Loucy (cell line): ENCODE measurements at regions not wholly inside any gene's neighbourhood (a gene's known extent, or its start where the extent isn't known, plus 50 kb on each side); places are given as distances from the start of the nearest gene placed in this dataset.

Experiments
- EZH2phosphoT487 ChIP-seq: fragments of 200-600 bp; IDR thresholded peaks from 2 replicates; pipeline ENCODE4 v1.6.1; 2018; ENCODE audit warnings: antibody characterized with exemption, mild to moderate bottlenecking, moderate library complexity, borderline replicate concordance
- TF ChIP-seq, protein P1 (sequence below): fragments of 200-600 bp; sonication (generic); conservative IDR thresholded peaks from 2 replicates; pipeline ENCODE4 v1.5.1; 2014; ENCODE audit warnings: mild to moderate bottlenecking, antibody characterized with exemption, low read length

DNA sequence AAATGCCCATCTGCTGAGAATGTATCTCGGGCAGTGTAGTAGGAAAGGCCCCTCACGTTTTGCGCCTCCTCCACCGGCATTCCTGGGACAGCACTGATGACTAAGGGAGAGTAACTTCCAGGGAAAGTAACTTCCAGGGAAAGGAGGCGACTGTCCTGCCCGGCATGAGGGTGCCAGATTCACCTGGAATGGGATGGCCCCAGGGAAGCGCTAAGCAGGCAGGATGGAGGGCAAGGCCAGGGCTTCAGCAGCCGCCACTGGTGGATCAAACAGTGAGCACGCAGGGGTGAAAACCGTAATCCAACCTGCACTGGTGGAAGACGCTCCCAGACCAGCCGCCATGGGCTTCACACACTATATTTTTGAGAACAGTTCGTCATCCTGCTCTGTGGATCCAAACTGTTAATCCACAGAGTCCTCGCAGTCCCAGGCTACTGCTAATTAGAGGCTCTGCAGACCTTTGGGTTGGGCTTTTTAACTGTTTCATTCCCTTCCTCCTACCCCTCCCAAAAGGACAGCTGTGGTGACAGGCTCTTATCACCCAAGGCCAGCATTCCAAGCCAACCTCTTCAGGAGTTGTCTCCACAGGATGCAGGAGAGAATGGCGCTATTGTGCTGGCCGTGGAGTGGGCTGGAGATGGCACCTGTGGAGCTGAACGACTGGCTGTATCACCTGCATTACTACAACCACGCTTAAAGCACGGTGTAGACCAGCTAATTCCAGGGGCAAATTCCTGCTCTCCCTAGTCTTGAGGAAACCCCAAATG lies 178.9 kb downstream of the DLL1 start:
- TF ChIP-seq, protein P1, sequence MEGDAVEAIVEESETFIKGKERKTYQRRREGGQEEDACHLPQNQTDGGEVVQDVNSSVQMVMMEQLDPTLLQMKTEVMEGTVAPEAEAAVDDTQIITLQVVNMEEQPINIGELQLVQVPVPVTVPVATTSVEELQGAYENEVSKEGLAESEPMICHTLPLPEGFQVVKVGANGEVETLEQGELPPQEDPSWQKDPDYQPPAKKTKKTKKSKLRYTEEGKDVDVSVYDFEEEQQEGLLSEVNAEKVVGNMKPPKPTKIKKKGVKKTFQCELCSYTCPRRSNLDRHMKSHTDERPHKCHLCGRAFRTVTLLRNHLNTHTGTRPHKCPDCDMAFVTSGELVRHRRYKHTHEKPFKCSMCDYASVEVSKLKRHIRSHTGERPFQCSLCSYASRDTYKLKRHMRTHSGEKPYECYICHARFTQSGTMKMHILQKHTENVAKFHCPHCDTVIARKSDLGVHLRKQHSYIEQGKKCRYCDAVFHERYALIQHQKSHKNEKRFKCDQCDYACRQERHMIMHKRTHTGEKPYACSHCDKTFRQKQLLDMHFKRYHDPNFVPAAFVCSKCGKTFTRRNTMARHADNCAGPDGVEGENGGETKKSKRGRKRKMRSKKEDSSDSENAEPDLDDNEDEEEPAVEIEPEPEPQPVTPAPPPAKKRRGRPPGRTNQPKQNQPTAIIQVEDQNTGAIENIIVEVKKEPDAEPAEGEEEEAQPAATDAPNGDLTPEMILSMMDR, result no peak
- no peak for TF ChIP-seq EZH2phosphoT487
